ENCODE measurements at regions not wholly inside any gene's neighbourhood (a gene's known extent, or its start where the extent isn't known, plus 50 kb on each side); places are given as distances from the start of the nearest gene placed in this dataset.

- TF ChIP-seq CTCF (conservative IDR thresholded peaks at IDR 0.05) = no peak
- no peak for TF ChIP-seq EZH2 (IDR thresholded peaks at IDR 0.05; ENCODE audit: low read depth)
Measured at GRCh38 chr14:87443787-87444186, 549.2 kb downstream of the GALC start.

All from PC-9 (cell line).